PC-9 (cell line): ENCODE measurements at regions not wholly inside any gene's neighbourhood (a gene's known extent, or its start where the extent isn't known, plus 50 kb on each side); places are given as distances from the start of the nearest gene placed in this dataset.

ENCODE experiments used
- BruUV-seq: library from RNA; stranded (reverse); fragments of 400-500 nt; replicated peaks from 2 replicates; lab custom pipeline; 2021; lab: Mats Ljungman, UMichigan
- CTCF ChIA-PET: fragments of 300-600 bp; sonication (Branson Sonifier 250); formaldehyde crosslinking; loops from one replicate; lab custom pipeline; 2022; ENCODE audit warnings: antibody characterized with exemption; lab: Charles Lee
- POLR2A ChIA-PET: fragments of 300-600 bp; sonication (Branson Sonifier 250); formaldehyde crosslinking; loops from one replicate; lab custom pipeline; 2022; ENCODE audit warnings: antibody characterized with exemption; ENCODE audit not compliant: unreplicated experiment; lab: Charles Lee
- DNase-seq, 2 experiments: peaks; one replicate each; pipeline versions ENCODE4 v3.0.0 to v3.0.0-alpha.2; 2015 to 2022; ENCODE audit warnings: mixed read lengths in 1 of 2
- H2AFZ ChIP-seq: fragments of 200-600 bp; sonication (generic); 2 replicates; pipeline ENCODE4 v1.8.1; 2017; ENCODE audit warnings: antibody characterized with exemption
- H3F3A ChIP-seq: fragments of 200-600 bp; sonication (generic); 2 replicates; pipeline ENCODE4 v1.8.1; 2017; ENCODE audit warnings: antibody characterized with exemption, mild to moderate bottlenecking, low read depth; ENCODE audit not compliant: insufficient read depth
- H3K27ac ChIP-seq: fragments of 200-600 bp; sonication (generic); 2 replicates; pipeline ENCODE4 v1.6.1; 2016; ENCODE audit warnings: mixed run types
- H3K27me3 ChIP-seq: fragments of 200-600 bp; sonication (generic); 2 replicates; pipeline ENCODE4 v1.6.1; 2016; ENCODE audit warnings: low read depth, mixed run types; ENCODE audit not compliant: insufficient read depth
- H3K36me3 ChIP-seq: fragments of 200-600 bp; sonication (generic); 2 replicates; pipeline ENCODE4 v1.6.1; 2016; ENCODE audit warnings: low read depth, mixed run types
- H3K4me1 ChIP-seq: fragments of 200-600 bp; sonication (generic); replicated peaks from 2 replicates; pipeline ENCODE4 v1.6.1; 2016; ENCODE audit warnings: mixed run types; ENCODE audit not compliant: insufficient read depth
- H3K4me2 ChIP-seq: fragments of 200-600 bp; sonication (generic); 2 replicates; pipeline ENCODE4 v1.6.1; 2017; ENCODE audit warnings: mixed run types
- H3K4me3 ChIP-seq: fragments of 200-600 bp; sonication (generic); 2 replicates; pipeline ENCODE4 v1.6.1; 2016; ENCODE audit warnings: mixed run types
- H3K79me2 ChIP-seq: fragments of 200-600 bp; sonication (generic); 2 replicates; pipeline ENCODE4 v1.6.1; 2017; ENCODE audit warnings: low read depth, mixed run types
- H3K9me2 ChIP-seq: fragments of 200-600 bp; sonication (generic); 2 replicates; pipeline ENCODE4 v1.8.1; 2017; ENCODE audit warnings: mild to moderate bottlenecking; ENCODE audit not compliant: insufficient read depth
- H3K9me3 ChIP-seq: fragments of 200-600 bp; sonication (generic); 2 replicates; pipeline ENCODE4 v1.8.1; 2016; ENCODE audit warnings: low read depth; ENCODE audit not compliant: insufficient read depth
- H4K20me1 ChIP-seq: fragments of 200-600 bp; sonication (generic); 2 replicates; pipeline ENCODE4 v1.8.1; 2017; ENCODE audit not compliant: insufficient read depth
- EZH2 ChIP-seq: fragments of 200-600 bp; sonication (generic); IDR thresholded peaks from 2 replicates; pipeline ENCODE4 v1.8.0; 2017; ENCODE audit warnings: antibody characterized with exemption, low read depth
- intact Hi-C: fragments of 100-400 bp; cut with micrococcal nuclease; formaldehyde crosslinking; loops from one replicate; pipeline ENCODE4 v1.10.0; 2022; ENCODE audit not compliant: unreplicated experiment
- TF ChIP-seq, protein P1 (sequence below): fragments of 200-600 bp; sonication (generic); conservative IDR thresholded peaks from 2 replicates; pipeline ENCODE4 v1.6.1; 2017; ENCODE audit warnings: mixed run types, antibody characterized with exemption, mild to moderate bottlenecking, moderate library complexity

DNA sequence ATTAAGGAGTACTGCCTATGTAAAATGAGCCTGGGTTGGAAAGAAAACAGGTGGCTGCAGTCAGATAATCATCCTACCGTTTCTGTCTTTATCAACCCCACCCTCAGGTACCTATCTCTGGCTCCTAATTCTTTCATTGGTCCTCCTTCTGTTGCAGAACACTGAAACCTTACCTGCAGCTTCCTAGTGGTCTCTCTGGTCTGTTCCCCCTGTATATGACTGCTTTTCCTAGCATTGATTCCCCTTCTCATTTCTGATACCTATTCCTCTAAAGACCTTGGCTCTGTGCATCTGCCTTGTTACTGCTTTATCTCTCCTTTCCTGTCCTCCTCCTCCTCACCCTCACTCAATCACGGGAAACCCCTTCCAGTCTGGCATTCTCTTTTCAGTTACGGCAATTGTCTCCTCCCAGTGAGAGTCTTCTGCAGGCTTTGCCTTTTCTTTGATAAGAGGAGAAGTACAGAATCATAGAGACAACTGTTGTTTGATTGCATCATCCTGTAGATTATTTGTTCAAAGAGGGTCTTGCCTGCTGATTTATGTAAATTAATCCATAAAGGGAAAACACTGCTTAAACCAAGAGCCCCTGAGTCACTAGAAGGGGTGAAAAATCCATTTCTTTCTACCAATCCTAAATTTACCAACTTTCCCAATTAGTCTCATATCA lies 301.2 kb downstream of the AASDHPPT start:
- no peak overlapping the region for H3K4me2 ChIP-seq
- intact Hi-C loops, result no loop called here
- H3K79me2 ChIP-seq, result no peaks in the 10 kb centered on the region
- DNase-seq, result no peak
- H3K27me3 ChIP-seq, result no peaks in the 10 kb centered on the region
- H3K4me1 ChIP-seq, result 0 out of 2 replicates have a peak, but pooled peaks cover 4% of the 10 kb centered on the region
- TF ChIP-seq, protein P1, sequence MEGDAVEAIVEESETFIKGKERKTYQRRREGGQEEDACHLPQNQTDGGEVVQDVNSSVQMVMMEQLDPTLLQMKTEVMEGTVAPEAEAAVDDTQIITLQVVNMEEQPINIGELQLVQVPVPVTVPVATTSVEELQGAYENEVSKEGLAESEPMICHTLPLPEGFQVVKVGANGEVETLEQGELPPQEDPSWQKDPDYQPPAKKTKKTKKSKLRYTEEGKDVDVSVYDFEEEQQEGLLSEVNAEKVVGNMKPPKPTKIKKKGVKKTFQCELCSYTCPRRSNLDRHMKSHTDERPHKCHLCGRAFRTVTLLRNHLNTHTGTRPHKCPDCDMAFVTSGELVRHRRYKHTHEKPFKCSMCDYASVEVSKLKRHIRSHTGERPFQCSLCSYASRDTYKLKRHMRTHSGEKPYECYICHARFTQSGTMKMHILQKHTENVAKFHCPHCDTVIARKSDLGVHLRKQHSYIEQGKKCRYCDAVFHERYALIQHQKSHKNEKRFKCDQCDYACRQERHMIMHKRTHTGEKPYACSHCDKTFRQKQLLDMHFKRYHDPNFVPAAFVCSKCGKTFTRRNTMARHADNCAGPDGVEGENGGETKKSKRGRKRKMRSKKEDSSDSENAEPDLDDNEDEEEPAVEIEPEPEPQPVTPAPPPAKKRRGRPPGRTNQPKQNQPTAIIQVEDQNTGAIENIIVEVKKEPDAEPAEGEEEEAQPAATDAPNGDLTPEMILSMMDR, result no peak
- TF ChIP-seq EZH2, result no peak
- no peaks in the 10 kb centered on the region for H4K20me1 ChIP-seq
- no peaks in the 10 kb centered on the region for H3F3A ChIP-seq
- no peaks in the 10 kb centered on the region for H3K36me3 ChIP-seq
- ChIA-PET CTCF (no interaction called here), POLR2A (no interaction called here)
- no peak overlapping the region for H3K4me3 ChIP-seq
- H2AFZ ChIP-seq, result no peak overlapping the region
- no TSS peak for BruUV-seq
- H3K9me2 ChIP-seq, result no peaks in the 10 kb centered on the region; the same call in 1 of the 2 replicates
- no peaks in the 10 kb centered on the region for H3K9me3 ChIP-seq
- no peak overlapping the region for H3K27ac ChIP-seq

DNA sequence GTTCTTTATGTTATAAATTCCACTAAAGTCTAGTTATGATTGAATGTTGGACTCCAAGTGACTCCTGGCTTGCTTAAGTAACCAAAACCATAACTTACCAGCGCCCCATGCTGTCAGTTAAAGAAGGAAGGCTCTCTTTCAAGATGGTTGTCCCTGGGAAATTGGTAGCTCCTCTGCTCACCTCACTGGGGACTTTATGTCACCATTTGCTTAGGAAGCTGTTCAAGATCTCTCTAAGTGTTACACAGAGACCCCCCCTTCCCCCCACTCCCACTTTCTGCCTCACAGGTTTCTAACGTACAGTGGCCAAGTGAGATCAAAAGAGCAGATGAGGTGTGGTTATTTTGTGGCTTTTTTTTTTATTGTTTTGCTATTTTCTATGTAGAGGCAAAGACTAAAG lies 301.8 kb downstream of the AASDHPPT start:
- ChIA-PET CTCF (no interaction called here), POLR2A (no interaction called here)
- no peak for DNase-seq
- Histone ChIP-seq H3K4me1 (0 out of 2 replicates have a peak, but pooled peaks cover 4% of the 10 kb centered on the region), H3K4me2 (no peak overlapping the region), H3K9me3 (no peaks in the 10 kb centered on the region), H3F3A (no peaks in the 10 kb centered on the region), H3K9me2 (no peaks in the 10 kb centered on the region; the same call in 1 of the 2 replicates), H3K27me3 (no peaks in the 10 kb centered on the region), H3K4me3 (no peak overlapping the region), H4K20me1 (no peaks in the 10 kb centered on the region), H3K27ac (no peak overlapping the region), H3K36me3 (no peaks in the 10 kb centered on the region), H3K79me2 (no peaks in the 10 kb centered on the region), H2AFZ (no peak overlapping the region)
- TF ChIP-seq EZH2, result no peak
- TF ChIP-seq, protein P1, result no peak
- intact Hi-C loops, result no loop called here
- BruUV-seq, result no TSS peak

DNA sequence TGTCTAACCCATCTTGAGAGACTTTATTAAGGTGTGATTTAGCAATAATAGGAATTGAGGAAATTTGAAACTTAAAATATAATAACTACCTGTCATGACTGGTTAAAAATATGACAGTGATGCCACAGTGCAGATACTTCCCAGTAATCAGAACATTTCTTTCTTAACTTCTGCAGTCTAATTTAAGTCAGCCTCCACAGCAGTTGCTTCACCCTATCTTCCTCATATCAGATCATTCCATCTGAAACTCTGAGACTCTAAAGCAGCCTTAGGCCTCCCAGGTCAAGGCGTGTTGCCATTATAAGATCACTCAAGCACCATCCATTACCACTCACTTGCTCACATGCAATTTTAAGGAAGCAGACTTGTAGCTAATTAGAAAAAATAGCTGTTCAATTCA lies 302.2 kb downstream of the AASDHPPT start:
- Histone ChIP-seq H3K9me3 (no peaks in the 10 kb centered on the region), H2AFZ (no peak overlapping the region), H3K4me3 (no peak overlapping the region), H3K9me2 (no peaks in the 10 kb centered on the region; the same call in 1 of the 2 replicates), H3F3A (no peaks in the 10 kb centered on the region), H3K27ac (no peak overlapping the region), H4K20me1 (no peaks in the 10 kb centered on the region), H3K27me3 (no peaks in the 10 kb centered on the region), H3K36me3 (no peaks in the 10 kb centered on the region), H3K79me2 (no peaks in the 10 kb centered on the region), H3K4me2 (no peak overlapping the region), H3K4me1 (0 out of 2 replicates have a peak, but pooled peaks cover 4% of the 10 kb centered on the region)
- intact Hi-C loops, result no loop called here
- BruUV-seq, result no TSS peak
- POLR2A ChIA-PET, result no interaction called here
- TF ChIP-seq EZH2, result no peak
- TF ChIP-seq, protein P1, result no peak
- DNase-seq, result no peak
- CTCF ChIA-PET, result no interaction called here
